Activated CD4-positive, alpha-beta T cell treated with anti-CD3 and anti-CD28 coated beads, Interleukin-2, amount 50 U/mL, for 16 hours (primary cell): ENCODE measurements at regions not wholly inside any gene's neighbourhood (a gene's known extent, or its start where the extent isn't known, plus 50 kb on each side); places are given as distances from the start of the nearest gene placed in this dataset.
"Not testable (repeated sequence)": the region's sequence is repeated elsewhere in the genome, so short reads cannot be mapped to it uniquely, and the experiment has no call there.

Source experiments
- DNase-seq: peaks from one replicate; pipeline ENCODE4 v3.0.0-alpha.2; 2020

GRCh38 chr14:30445852-30446251 is 113.1 kb upstream of the G2E3 start:
- DNase-seq = no peak

- DNase-seq = no peak
These were observed 108.1 kb upstream of the G2E3 start for GRCh38 chr14:30450631-30451545.

GRCh38 chr14:30456296-30456695 is 102.7 kb upstream of the G2E3 start:
- no peak for DNase-seq

- DNase-seq = no peak
These were observed 96.6 kb upstream of the G2E3 start for GRCh38 chr14:30462358-30462757.

GRCh38 chr14:30464481-30464880 is 94.5 kb upstream of the G2E3 start:
- DNase-seq = no peak

GRCh38 chr14:30468354-30468753 is 90.6 kb upstream of the G2E3 start:
- no peak for DNase-seq

GRCh38 chr14:30471980-30472379 is 87.0 kb upstream of the G2E3 start:
- no peak for DNase-seq

- DNase-seq = not testable (repeated sequence)
These were observed 84.9 kb upstream of the G2E3 start for GRCh38 chr14:30473846-30474696.

GRCh38 chr14:30482276-30482675 is 76.7 kb upstream of the G2E3 start:
- no peak for DNase-seq

- DNase-seq = no peak
These were observed 74.8 kb upstream of the G2E3 start for GRCh38 chr14:30484201-30484600.

- no peak for DNase-seq
These were observed 74.0 kb upstream of the G2E3 start for GRCh38 chr14:30484976-30485375.

- no peak for DNase-seq
These were observed 62.1 kb upstream of the G2E3 start for GRCh38 chr14:30496852-30497251.

GRCh38 chr14:30499358-30499757 is 59.6 kb upstream of the G2E3 start:
- DNase-seq = no peak

GRCh38 chr14:30500222-30500621 is 58.7 kb upstream of the G2E3 start:
- no peak for DNase-seq

- no peak for DNase-seq
These were observed 51.7 kb upstream of the G2E3 start for GRCh38 chr14:30507209-30507608.
